Dedifferentiated amniotic fluid mesenchymal stem cell (primary cell): ENCODE measurements at regions not wholly inside any gene's neighbourhood (a gene's known extent, or its start where the extent isn't known, plus 50 kb on each side); places are given as distances from the start of the nearest gene placed in this dataset.
"Not testable (repeated sequence)": the region's sequence is repeated elsewhere in the genome, so short reads cannot be mapped to it uniquely, and the experiment has no call there.

Experiments used
- DNase-seq: peaks from one replicate; pipeline ENCODE4 v3.0.0-alpha.2; 2016; ENCODE audit errors: extremely low spot score

GRCh38 chr3:194189243-194189791 is 53.4 kb downstream of the HES1 start:
- DNase-seq, result no peak

- DNase-seq, result not testable (repeated sequence)
Measured at GRCh38 chr3:194191850-194192249, 55.9 kb downstream of the HES1 start.

DNA sequence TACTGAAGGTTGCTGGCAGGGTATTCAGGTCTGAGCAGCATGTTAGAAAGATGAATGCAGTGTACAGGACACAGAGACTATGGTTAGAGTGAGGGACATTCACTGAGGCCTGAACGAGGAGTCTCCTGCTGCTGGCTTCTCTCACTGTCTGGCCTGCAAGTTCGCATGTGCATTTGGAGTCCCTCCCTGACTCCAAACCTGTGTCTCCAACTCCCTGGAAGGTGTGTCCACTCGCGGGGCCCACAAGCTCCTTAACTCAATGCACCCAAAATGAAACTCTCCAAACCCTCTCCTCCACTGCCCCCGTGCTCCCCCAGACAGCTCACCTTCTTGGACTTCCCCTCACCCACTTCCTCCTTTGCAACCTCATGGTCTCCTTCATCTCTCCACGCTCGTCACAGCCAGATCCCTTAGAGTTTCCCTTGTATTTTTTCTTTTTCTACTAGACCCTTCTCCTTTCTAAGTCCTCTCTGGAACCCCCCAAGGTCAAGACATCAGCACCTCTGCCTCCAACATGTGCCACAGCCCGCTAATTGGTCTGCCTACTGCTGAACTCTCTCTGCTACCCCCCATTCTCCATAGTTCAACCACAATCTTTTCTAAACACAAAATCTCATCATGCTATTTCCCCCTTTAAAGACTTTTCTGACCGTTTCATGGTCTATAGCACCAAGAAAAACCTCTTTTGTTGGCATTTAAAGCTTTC is 58.3 kb downstream of the HES1 start:
- no peak for DNase-seq

GRCh38 chr3:194194757-194195085 is 58.8 kb downstream of the HES1 start:
- DNase-seq, result no peak

DNA sequence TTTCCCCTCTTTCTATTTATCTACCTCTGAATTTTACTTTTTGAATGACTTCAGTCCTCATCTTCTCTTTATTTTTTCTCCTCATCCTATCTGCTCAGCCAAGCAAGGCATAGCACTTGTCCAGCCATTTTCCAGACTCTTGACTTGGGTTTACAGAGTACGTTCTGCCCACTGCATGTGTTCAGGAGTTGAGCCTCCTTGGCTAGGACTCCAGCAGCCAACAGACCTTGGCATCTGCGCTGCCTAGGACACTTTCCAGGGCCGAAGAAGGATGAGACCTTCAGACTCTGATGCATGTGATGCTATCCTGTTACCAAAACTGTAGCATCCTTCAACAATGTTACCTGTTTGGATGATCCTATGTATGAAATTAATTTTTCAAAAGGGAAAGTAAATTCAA is 59.7 kb downstream of the HES1 start:
- no peak for DNase-seq

DNA sequence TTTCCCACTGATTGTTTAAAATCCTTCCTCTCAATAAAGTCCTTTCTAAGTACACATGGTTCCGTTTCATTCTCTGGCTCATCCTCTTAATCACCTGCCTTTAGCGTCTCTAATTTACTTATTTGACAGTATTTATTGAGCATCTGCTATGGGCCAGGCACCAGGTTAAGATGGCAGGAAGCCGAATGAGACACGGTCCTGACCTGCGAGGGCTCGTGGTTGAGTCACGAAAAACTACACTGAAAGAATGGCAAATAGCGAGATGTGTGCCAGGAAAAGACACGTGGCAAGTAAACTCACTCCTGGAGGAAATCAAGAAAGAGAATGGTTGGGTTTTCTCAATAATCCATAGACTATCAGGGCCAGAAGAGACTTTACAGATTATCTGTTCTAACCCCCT is 60.9 kb downstream of the HES1 start:
- no peak for DNase-seq

- no peak for DNase-seq
Measured at GRCh38 chr3:194197396-194197960, 61.5 kb downstream of the HES1 start.

DNA sequence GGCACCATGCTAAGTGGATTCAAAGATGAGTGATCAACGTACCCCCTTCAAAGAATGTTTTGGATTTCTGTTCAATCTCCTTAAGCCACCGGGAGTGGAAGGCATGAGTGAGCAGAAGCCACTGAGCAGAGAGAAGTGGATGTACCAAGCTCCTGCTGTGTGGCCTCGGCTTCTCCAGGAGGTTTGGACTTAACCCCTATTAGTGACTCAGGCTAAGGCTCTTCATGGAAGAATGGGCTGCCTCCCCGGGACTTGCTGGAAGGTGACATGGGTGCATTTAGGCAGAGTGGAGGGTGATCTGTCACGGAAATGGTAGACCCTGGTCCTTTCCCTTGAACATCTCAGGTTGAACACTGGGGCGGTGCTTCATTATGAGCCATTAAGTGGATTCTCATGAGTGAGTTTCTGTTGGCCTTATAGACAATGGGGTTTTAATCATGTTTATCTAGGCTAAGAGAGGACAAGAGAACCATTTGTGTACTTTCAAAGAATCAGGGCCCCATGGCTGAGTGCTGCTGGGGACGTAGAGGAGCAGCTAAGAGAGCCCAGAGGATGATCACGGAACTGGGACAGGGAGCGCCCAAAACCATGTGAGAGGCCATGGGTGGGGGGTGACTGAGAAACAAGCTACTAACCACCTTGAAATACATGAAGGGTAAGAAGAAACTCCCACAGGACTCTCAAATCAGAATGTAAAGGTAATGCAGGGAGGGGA is 62.2 kb downstream of the HES1 start:
- DNase-seq, result no peak

DNA sequence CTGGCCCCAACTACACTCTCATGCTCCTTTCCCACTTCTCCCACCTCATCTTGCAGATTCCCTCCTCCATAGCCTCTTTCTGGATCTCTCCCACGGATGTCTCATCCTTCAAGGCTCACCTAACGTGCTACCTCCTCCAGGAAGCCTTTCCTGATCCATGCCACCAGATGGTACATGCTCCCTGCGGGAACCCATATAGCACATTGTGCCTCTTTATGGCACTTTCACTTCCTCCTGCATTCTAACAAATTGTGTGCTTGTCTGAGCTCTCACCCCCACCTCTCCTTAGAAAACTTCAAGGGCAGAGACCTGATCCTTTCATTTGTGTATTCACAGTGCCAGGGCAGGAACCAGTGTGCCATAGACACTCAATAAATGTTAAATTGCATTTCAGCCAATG is 63.0 kb downstream of the HES1 start:
- DNase-seq, result no peak

- DNase-seq, result no peak
Measured at GRCh38 chr3:194200422-194201081, 64.6 kb downstream of the HES1 start.

DNA sequence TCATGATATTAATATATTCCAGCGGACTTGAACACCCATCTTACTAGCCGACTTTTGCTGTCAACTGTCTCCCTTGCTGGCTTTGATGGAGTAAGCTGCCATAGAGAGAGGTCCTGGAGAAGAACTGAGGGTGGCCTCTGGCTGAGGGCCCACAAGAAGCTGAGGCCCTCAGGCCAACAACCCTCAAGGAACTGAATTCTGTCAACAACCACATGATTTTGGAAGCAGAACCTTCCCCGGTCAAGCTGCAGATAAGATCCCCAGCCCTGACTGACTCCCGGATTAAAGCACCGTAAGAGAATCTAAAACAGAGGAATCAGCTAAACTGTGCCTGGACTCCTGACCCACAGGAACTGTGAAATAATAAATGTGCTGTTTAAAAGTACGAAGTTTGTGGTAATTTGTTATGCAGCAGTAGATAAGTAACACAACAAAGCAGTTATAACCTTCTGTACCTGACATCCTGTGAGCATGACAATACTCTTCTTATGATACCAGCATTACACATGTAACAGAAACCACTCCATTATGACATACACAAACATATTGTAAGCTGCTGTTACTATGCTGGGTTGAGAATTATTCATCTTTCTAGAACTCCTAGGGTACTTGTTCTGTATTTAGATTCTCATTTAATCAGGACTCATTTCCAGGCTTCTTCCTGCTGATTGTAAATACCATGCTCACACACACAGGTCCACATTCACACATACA is 66.2 kb downstream of the HES1 start:
- no peak for DNase-seq

DNA sequence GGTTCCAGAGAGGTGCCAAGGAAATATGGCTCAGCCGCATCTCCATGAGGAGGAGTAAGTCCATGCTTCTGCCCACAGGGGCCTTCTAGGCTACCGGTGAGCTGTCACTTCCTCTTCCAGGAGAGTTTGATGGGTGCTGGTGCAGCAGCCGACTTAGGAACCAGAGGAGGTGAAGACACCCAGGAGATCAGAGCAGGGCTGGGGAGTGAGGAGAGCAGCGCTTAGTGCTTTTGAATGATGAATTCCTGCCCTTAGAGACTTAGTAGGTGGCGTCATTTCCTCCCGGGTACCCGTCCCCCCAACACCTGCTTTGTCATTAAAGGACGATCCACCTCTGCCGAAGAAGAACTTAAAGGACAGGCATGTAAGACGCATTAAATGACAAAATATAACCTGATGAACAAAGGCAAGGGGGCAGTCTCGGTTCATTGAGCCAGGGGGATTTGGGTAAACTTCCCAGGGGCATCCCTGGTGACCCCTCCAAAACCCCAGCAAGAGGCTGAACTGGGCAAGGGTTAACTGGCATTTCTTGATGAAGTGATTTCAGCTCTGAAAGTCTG is 67.6 kb downstream of the HES1 start:
- no peak for DNase-seq

DNA sequence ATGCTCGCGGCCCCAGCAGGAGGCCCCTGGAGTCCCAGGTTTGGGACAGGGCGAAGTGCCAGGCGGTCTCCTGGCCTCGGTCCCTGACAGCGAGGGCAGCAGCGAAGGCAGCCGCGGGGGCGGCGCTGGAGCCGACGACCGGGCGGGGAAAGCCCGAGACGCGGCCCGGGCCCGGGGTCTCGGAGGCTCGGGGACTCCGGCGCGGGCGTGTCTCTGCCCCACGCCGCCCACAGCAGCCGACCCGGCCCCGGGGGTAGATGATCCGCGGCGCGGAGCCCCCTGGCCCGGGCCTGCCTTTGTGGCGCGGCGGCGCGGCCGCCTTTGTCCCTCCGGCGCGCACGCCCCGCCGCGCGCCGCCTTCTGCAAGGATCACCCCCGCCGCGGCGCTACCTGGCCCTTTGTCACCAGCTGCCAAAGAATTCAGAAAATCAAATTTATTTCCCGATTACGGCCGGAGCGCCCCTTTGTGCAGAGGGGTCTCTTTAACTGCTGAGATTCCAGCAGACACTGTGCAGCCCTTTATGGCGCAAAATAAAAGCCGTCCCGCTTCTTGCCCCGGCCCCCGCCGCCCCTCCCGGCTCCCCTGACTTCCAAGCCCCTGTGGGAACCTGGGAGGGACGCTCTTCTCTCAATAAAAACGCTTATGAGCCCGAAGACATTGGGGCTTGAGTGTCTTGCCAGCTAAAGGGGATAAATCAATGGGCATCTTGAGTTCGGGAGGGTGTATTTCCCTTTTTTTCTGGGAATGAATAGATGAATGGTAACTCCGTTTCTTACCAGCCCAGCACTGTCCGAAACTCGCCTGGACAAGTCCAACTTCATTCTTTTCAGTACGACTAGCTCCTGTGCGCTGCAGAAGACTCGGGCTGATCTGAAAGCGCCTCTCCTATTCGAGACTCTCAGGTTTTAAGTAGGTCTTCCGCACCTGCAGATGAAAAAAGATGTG is 68.4 kb downstream of the HES1 start:
- no peak for DNase-seq

DNA sequence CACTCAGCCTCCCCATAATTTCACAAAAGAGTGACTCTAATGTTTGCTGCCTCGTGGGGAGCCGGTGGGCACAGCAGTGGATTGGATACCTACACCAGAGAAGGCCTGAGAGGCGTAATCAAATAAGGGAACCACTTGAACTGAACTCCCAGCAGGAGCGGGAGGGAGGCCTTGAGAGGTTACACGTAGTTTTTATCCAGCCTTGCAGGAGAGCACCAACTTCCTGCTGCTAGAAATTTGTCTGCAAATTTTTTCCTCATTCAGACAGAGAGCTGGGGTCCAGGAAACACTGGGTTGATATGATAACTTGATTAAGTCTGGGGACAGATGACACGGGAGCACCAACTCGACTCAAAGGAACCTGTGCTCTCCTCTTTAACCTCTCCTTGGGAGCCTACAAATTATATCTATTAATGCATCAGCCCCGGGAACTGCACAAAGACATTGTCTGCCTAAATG is 69.8 kb downstream of the HES1 start:
- DNase-seq, result no peak

DNA sequence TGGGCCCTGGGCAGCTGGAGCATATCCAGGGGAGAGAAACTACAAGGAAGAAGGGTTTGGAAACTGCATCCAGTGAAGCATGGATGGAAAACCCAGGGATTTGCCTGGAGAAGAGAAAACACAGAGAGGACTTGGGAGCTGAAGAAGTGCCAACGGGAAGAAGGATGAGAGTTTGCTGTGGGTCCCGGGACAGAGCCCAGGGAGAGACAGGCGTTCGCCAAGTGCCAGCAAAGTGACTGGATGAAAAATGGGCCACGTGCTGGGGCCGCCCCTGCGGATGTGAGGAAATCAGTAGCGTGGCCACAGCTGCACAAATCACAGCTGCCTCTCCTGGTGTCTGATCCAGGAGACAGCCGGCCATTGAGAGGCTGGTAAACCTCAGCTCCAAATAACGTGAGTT is 70.4 kb downstream of the HES1 start:
- no peak for DNase-seq

DNA sequence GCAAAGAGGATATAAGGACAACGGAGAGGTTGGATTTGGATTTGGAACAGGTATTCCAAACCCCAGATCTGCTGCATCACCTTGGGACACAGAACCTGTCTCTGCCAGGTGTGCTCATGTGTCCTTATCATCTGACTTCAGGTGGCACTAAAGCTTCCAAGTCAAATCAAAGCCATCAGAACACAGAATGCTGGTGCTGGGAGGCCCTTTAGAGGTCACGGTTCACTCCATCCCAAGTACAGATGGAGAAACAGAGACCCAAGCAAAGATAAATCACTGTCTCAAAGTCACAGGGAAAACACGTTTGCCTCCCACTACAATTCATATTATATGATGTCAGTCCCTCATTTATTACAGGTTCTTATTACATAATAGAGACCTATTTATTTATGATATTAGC is 72.8 kb downstream of the HES1 start:
- no peak for DNase-seq

GRCh38 chr3:194212161-194212844 is 76.4 kb downstream of the HES1 start:
- DNase-seq, result no peak

- no peak for DNase-seq
Measured at GRCh38 chr3:194212845-194213331, 76.9 kb downstream of the HES1 start.

DNA sequence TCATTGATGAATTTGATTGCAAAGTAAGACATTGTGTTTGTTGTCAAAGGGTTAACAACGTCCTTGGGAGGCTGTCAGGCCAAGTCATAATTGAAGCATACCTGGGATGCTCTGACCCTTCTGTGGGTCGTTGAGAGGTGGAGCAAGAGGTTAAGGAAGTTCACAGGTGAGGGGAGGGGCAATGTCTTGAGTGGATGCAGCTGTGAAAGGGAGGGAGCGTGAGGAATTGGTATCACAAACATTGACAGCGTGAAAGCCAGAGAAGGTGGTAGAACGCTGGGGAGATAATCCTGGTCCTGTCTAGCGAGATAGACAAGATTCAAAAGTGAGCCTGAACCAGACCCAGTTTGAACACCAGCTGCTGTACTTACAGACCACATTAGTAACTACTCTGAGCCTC is 79.4 kb downstream of the HES1 start:
- DNase-seq, result no peak
